Activated CD4-positive, alpha-beta T cell treated with anti-CD3 and anti-CD28 coated beads, Interleukin-2, amount 10 ng/mL, durations not matched to agents 24 days and 14 days (primary cell): ENCODE measurements at regions not wholly inside any gene's neighbourhood (a gene's known extent, or its start where the extent isn't known, plus 50 kb on each side); places are given as distances from the start of the nearest gene placed in this dataset.

Experiments
- DNase-seq: peaks from one replicate; pipeline ENCODE4 v3.0.0; 2022
- H3K27ac Mint-ChIP-seq: one replicate; pipeline ENCODE4 v1.8.0; 2022; ENCODE audit warnings: mild to moderate bottlenecking, mixed read lengths
- H3K27me3 Mint-ChIP-seq: one replicate; pipeline ENCODE4 v1.8.0; 2022; ENCODE audit warnings: mixed read lengths
- H3K36me3 Mint-ChIP-seq: one replicate; pipeline ENCODE4 v1.8.0; 2022; ENCODE audit warnings: low read depth, mild to moderate bottlenecking, mixed read lengths
- H3K4me1 Mint-ChIP-seq: one replicate; pipeline ENCODE4 v1.8.0; 2021; ENCODE audit warnings: mixed read lengths
- H3K4me3 Mint-ChIP-seq: one replicate; pipeline ENCODE4 v1.8.0; 2022; ENCODE audit warnings: mild to moderate bottlenecking, moderate library complexity, mixed read lengths
- H3K9me3 Mint-ChIP-seq: one replicate; pipeline ENCODE4 v1.8.0; 2021; ENCODE audit warnings: mixed read lengths
- intact Hi-C: fragments of 100-400 bp; cut with micrococcal nuclease; formaldehyde crosslinking; loops from one replicate; pipeline ENCODE4 v1.15.1; 2023

- intact Hi-C loops = no loop called here
- no peaks in the 10 kb centered on the region for H3K36me3 Mint-ChIP-seq
- H3K4me3 Mint-ChIP-seq = no peak overlapping the region
Observed at GRCh38 chr3:20696388-20697150, 510.6 kb upstream of the SGO1 start.

GRCh38 chr3:20692675-20693074 is 506.7 kb upstream of the SGO1 start:
- no peak overlapping the region for H3K27ac Mint-ChIP-seq
- H3K4me1 Mint-ChIP-seq = no peaks in the 10 kb centered on the region
- H3K27me3 Mint-ChIP-seq = no peaks in the 10 kb centered on the region
- H3K4me3 Mint-ChIP-seq = no peak overlapping the region
- intact Hi-C loops = no loop called here
- H3K36me3 Mint-ChIP-seq = no peaks in the 10 kb centered on the region
- no peak for DNase-seq
- H3K9me3 Mint-ChIP-seq = no peaks in the 10 kb centered on the region

More at GRCh38 chr3:20696388-20697150, 510.6 kb upstream of the SGO1 start:
- no peaks in the 10 kb centered on the region for H3K4me1 Mint-ChIP-seq
- no peaks in the 10 kb centered on the region for H3K9me3 Mint-ChIP-seq
- no peaks in the 10 kb centered on the region for H3K27me3 Mint-ChIP-seq
- H3K27ac Mint-ChIP-seq = no peak overlapping the region
- no peak for DNase-seq

- no peak overlapping the region for H3K4me3 Mint-ChIP-seq
- peaks cover 4% of the 10 kb centered on the region for H3K9me3 Mint-ChIP-seq
- intact Hi-C loops = no loop called here
- no peak overlapping the region for H3K27ac Mint-ChIP-seq
- H3K36me3 Mint-ChIP-seq = no peaks in the 10 kb centered on the region
- no peaks in the 10 kb centered on the region for H3K4me1 Mint-ChIP-seq
- H3K27me3 Mint-ChIP-seq = no peaks in the 10 kb centered on the region
- DNase-seq = no peak
Observed at GRCh38 chr3:20683910-20684309, 497.9 kb upstream of the SGO1 start.

- peaks cover 4% of the 10 kb centered on the region for H3K9me3 Mint-ChIP-seq
- intact Hi-C loops = no loop called here
- H3K4me3 Mint-ChIP-seq = no peak overlapping the region
- no peaks in the 10 kb centered on the region for H3K27me3 Mint-ChIP-seq
- no peaks in the 10 kb centered on the region for H3K36me3 Mint-ChIP-seq
- no peaks in the 10 kb centered on the region for H3K4me1 Mint-ChIP-seq
- no peak for DNase-seq
- H3K27ac Mint-ChIP-seq = no peak overlapping the region
Observed at GRCh38 chr3:20682573-20682972, 496.6 kb upstream of the SGO1 start.

- H3K4me1 Mint-ChIP-seq = no peaks in the 10 kb centered on the region
- no peak overlapping the region for H3K27ac Mint-ChIP-seq
- no peaks in the 10 kb centered on the region for H3K27me3 Mint-ChIP-seq
- H3K4me3 Mint-ChIP-seq = no peak overlapping the region
- intact Hi-C loops = no loop called here
- peaks cover 4% of the 10 kb centered on the region for H3K9me3 Mint-ChIP-seq
- no peak for DNase-seq
- H3K36me3 Mint-ChIP-seq = no peaks in the 10 kb centered on the region
Observed at GRCh38 chr3:20680990-20681628, 495.1 kb upstream of the SGO1 start.

- no peak for DNase-seq
- H3K27ac Mint-ChIP-seq = no peak overlapping the region
- no peak overlapping the region for H3K4me3 Mint-ChIP-seq
- no peaks in the 10 kb centered on the region for H3K36me3 Mint-ChIP-seq
- no peaks in the 10 kb centered on the region for H3K27me3 Mint-ChIP-seq
- no peaks in the 10 kb centered on the region for H3K9me3 Mint-ChIP-seq
- intact Hi-C loops = no loop called here
- no peaks in the 10 kb centered on the region for H3K4me1 Mint-ChIP-seq
Observed at GRCh38 chr3:20673866-20674265, 487.9 kb upstream of the SGO1 start.

GRCh38 chr3:20669675-20670074 is 483.7 kb upstream of the SGO1 start:
- Mint-ChIP-seq H3K4me1 (no peaks in the 10 kb centered on the region), H3K27ac (no peak overlapping the region), H3K4me3 (no peak overlapping the region), H3K36me3 (no peaks in the 10 kb centered on the region), H3K27me3 (no peaks in the 10 kb centered on the region), H3K9me3 (no peaks in the 10 kb centered on the region)
- DNase-seq = no peak
- intact Hi-C loops = no loop called here

- Mint-ChIP-seq H3K36me3 (no peaks in the 10 kb centered on the region), H3K4me3 (no peak overlapping the region), H3K9me3 (no peaks in the 10 kb centered on the region), H3K4me1 (no peaks in the 10 kb centered on the region), H3K27ac (no peak overlapping the region), H3K27me3 (no peaks in the 10 kb centered on the region)
- DNase-seq = no peak
- intact Hi-C loops = no loop called here
Observed at GRCh38 chr3:20669184-20669583, 483.2 kb upstream of the SGO1 start.

- intact Hi-C loops = no loop called here
- Mint-ChIP-seq H3K4me3 (no peak overlapping the region), H3K27me3 (no peaks in the 10 kb centered on the region), H3K27ac (no peak overlapping the region), H3K4me1 (no peaks in the 10 kb centered on the region), H3K36me3 (no peaks in the 10 kb centered on the region), H3K9me3 (no peaks in the 10 kb centered on the region)
- DNase-seq = no peak
Observed at GRCh38 chr3:20668411-20668810, 482.4 kb upstream of the SGO1 start.

- H3K27ac Mint-ChIP-seq = no peak overlapping the region
- intact Hi-C loops = no loop called here
- no peaks in the 10 kb centered on the region for H3K27me3 Mint-ChIP-seq
- no peaks in the 10 kb centered on the region for H3K4me1 Mint-ChIP-seq
- DNase-seq = no peak
- no peaks in the 10 kb centered on the region for H3K9me3 Mint-ChIP-seq
- H3K4me3 Mint-ChIP-seq = no peak overlapping the region
- H3K36me3 Mint-ChIP-seq = no peaks in the 10 kb centered on the region
Observed at GRCh38 chr3:20666091-20666490, 480.1 kb upstream of the SGO1 start.

GRCh38 chr3:20658491-20658890 is 472.5 kb upstream of the SGO1 start:
- intact Hi-C loops = no loop called here
- Mint-ChIP-seq H3K27ac (no peak overlapping the region), H3K4me3 (no peak overlapping the region), H3K9me3 (peaks cover 3% of the 10 kb centered on the region), H3K27me3 (no peaks in the 10 kb centered on the region), H3K36me3 (no peaks in the 10 kb centered on the region), H3K4me1 (no peaks in the 10 kb centered on the region)
- DNase-seq = no peak

- intact Hi-C loops = no loop called here
- no peaks in the 10 kb centered on the region for H3K27me3 Mint-ChIP-seq
- no peaks in the 10 kb centered on the region for H3K4me1 Mint-ChIP-seq
- H3K9me3 Mint-ChIP-seq = peaks cover 3% of the 10 kb centered on the region
- H3K27ac Mint-ChIP-seq = no peak overlapping the region
- no peak for DNase-seq
- H3K36me3 Mint-ChIP-seq = no peaks in the 10 kb centered on the region
- H3K4me3 Mint-ChIP-seq = no peak overlapping the region
Observed at GRCh38 chr3:20657560-20657959, 471.6 kb upstream of the SGO1 start.

- intact Hi-C loops = no loop called here
- Mint-ChIP-seq H3K36me3 (no peaks in the 10 kb centered on the region), H3K4me3 (no peak overlapping the region), H3K9me3 (peaks cover 12% of the 10 kb centered on the region), H3K4me1 (no peaks in the 10 kb centered on the region), H3K27me3 (no peaks in the 10 kb centered on the region), H3K27ac (no peak overlapping the region)
- DNase-seq = no peak
Observed at GRCh38 chr3:20652231-20652986, 466.4 kb upstream of the SGO1 start.

GRCh38 chr3:20648921-20649381 is 462.9 kb upstream of the SGO1 start:
- Mint-ChIP-seq H3K9me3 (peaks cover 12% of the 10 kb centered on the region), H3K27me3 (no peaks in the 10 kb centered on the region)

More at GRCh38 chr3:20648921-20649381, 462.9 kb upstream of the SGO1 start:
- no peak for DNase-seq
- Mint-ChIP-seq H3K27ac (no peak overlapping the region), H3K36me3 (no peaks in the 10 kb centered on the region), H3K4me3 (no peak overlapping the region), H3K4me1 (no peaks in the 10 kb centered on the region)
- intact Hi-C loops = no loop called here
